HG02610 (cell line): ENCODE measurements at regions not wholly inside any gene's neighbourhood (a gene's known extent, or its start where the extent isn't known, plus 50 kb on each side); places are given as distances from the start of the nearest gene placed in this dataset.
"Not testable (repeated sequence)": the region's sequence is repeated elsewhere in the genome, so short reads cannot be mapped to it uniquely, and the experiment has no call there.

Experiments
- ATAC-seq: cut with Tn5 transposase; IDR thresholded peaks from one replicate; pipeline ENCODE4 v1.9.1; 2021; ENCODE audit warnings: mild to moderate bottlenecking, moderate library complexity; ENCODE audit not compliant: unreplicated experiment

- no peak for ATAC-seq
These were observed 428.5 kb downstream of the CD83 start for GRCh38 chr6:14546036-14546435.

GRCh38 chr6:14547284-14547998 is 429.9 kb downstream of the CD83 start:
- no peak for ATAC-seq

DNA sequence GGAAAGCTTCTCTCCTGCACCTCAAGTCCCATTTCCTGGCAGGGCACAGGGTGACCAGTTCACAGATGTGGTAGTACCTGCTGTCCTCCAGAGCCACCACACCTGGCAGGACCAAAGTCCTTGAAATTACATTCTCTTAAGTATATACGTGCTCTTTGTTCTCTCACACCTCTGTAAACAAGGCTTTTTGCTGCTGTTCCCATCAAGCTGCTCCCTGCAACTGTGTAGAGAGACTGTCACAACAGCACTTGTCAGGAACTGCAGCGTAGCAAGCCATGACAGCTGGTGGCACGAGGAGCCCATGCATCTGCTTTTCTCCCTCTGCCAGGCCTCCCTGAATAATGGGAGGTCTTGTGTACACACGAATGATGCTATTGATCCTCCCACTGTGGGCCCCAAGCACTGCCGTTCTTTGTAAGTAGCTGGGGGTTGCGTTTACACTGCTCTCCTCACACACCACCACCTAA is 431.8 kb downstream of the CD83 start:
- no peak for ATAC-seq

DNA sequence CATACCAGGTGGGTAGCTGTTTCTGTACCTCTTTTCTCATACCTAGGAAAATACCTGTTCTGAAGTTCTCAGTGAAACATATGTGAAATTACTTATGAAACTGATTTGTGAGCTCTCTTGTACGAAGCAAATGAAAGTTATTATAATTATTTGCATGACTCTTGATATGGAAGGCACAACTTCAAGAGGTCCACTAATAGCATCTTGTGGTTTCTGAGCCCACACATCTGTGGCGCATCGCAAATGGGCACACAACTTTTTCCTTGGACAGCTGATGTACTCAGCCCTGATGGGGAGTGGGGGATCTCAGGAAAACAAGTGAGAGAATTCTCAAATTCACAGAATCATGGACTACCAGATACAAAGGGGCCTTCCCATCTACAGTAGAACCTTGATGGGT is 432.3 kb downstream of the CD83 start:
- no peak for ATAC-seq

DNA sequence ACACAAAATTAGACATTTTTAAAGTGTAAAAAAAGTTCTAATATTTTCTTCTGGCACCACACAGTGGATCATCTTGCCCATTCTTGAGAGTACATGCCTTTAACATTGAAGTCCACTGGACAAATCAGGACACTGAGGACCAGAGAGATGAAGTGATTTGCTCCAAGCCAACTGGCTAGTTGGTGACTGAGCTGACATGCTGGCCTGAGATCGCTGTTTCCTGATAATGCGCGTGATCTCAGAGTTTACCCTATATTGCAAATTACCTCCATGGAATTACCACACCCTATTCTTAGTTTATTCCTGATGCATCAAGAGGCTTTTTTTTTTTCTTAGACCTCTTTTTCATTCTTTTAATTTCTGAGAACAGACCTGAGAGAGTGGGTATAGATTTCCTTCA is 432.8 kb downstream of the CD83 start:
- no peak for ATAC-seq

GRCh38 chr6:14550822-14551221 is 433.2 kb downstream of the CD83 start:
- ATAC-seq = no peak

DNA sequence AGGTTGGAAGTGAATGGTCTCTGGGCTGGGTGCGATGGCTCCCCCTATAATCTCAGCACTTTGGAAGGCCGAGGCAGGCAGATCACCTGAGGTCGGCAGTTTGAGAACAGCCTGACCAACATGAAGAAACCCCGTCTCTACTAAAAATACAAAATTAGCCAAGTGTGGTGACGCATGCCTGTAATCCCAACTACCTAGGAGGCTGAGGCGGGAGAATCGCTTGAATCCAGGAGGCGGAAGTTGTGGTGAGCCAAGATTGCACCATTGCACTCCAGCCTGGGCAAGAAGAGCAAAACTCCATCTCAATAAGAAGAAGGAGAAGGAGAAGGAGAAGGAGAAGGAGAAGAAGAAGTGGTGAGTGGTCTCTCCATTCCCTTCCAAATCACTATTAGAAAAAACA is 434.0 kb downstream of the CD83 start:
- not testable (repeated sequence) for ATAC-seq

DNA sequence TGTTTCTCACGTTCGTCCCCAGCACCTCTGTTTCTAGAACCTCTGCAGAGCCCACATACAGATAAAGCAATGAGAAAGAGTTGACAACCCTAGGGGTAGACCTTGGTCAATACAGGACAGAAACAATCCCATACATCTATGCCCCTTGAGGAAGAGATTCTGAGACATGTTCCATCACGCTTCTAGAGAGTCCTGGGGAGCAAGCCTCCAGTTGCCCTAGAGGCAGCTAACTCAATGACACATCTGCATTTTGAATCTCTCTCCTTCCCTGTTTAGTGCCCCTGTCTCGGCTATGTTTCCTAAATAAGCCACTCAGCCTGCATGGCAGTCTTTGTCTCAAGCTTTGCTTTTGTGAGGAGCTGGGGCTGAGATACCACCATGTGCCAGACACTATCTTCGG is 435.3 kb downstream of the CD83 start:
- ATAC-seq = no peak

DNA sequence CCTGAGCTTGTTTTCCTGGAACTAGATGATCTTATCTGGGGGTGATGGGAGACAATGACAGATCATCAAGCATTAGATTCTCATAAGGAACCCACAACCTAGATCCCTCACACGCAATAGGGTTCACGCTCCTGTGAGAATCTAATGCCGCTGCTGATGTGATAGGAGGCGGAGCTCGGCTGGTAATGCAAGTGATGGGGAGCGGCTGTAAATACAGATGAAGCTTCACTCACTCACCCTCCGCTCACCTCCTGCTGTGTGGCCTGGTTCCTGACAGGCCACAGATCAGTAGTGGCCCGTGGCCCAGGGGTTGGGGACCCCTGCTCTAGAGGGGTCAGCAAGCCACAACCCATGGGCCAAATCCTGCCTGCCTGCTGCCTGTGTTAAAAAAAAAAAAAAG is 435.9 kb downstream of the CD83 start:
- no peak for ATAC-seq

DNA sequence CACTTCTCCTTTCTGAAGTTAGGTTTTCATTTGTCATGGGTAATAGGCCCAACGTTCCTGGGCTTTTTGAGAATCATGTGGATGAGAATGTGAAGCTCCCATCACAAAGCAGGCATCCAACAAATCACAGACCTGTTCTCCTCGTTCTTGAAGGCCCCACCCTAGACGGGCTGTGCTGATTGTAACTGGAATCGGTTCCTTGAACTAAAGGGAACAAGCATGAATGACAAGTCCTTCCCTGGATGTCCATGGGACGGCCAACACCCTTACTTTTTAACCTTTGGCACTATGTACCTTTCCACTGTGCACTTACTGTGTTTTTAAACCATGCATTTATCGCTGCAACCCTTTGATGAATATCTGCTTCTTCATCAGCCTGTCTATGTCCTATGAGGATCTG is 438.2 kb downstream of the CD83 start:
- no peak for ATAC-seq

- no peak for ATAC-seq
These were observed 442.4 kb downstream of the CD83 start for GRCh38 chr6:14559746-14560536.

- not testable (repeated sequence) for ATAC-seq
These were observed 444.0 kb downstream of the CD83 start for GRCh38 chr6:14561563-14561962.

- ATAC-seq = no peak
These were observed 450.3 kb downstream of the CD83 start for GRCh38 chr6:14567842-14568241.

DNA sequence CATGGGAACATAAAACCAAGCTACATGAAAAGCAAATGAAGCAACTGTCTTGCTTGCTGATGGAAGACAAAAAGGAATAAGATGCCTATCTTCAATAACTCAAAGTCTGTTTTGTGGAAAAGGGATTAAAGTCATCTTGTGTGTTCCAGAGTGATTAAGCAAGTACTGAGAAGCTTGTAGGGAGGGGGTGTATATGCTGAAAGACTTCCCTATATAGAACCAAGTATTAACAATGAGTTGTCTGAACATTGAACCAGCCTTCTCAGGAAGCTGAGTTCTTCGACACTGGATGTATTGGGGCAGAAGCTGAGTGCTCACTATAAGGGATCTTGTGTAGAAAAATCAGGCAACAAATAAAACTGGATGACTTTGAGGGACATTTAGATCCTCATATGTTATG is 451.8 kb downstream of the CD83 start:
- no peak for ATAC-seq

GRCh38 chr6:14569874-14570273 is 452.3 kb downstream of the CD83 start:
- ATAC-seq = not testable (repeated sequence)

GRCh38 chr6:14571001-14571400 is 453.4 kb downstream of the CD83 start:
- ATAC-seq = no peak

DNA sequence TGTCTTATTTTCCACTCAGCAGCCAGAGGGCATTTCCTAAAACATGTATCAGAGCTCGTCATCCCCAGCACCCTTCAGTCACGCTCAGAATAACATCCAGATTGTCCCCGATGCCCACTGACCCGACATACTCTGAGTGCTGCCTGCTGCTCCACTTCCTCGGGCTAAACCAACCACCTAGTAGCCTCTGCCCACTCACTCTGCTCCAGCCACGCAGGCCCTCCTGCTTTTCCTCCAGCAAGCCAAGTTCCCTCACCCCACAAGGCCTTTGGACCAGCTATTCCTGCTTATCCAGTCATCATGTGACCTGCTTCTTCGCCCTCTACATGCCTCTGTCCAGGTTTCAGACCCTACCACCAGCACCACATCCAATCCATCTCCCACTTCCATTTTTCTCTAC is 454.2 kb downstream of the CD83 start:
- ATAC-seq = no peak

DNA sequence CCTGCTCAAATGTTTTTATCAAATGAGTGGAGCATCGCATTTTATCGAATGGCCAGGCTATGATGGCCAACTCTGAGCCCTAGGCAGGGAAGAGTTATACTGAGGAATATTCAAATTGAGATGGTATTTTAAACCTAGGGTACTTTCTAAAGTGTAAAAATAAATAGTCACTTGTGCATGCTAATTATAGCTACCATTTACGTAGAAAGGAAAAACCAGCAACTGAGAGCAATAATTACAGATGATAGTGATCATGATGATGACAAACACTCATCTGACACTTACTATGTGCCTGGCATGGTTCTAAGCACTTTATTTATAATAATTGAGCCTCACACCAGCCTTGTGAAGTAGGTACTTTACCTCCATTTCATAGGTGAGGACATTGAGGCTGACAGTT is 455.7 kb downstream of the CD83 start:
- ATAC-seq = no peak

DNA sequence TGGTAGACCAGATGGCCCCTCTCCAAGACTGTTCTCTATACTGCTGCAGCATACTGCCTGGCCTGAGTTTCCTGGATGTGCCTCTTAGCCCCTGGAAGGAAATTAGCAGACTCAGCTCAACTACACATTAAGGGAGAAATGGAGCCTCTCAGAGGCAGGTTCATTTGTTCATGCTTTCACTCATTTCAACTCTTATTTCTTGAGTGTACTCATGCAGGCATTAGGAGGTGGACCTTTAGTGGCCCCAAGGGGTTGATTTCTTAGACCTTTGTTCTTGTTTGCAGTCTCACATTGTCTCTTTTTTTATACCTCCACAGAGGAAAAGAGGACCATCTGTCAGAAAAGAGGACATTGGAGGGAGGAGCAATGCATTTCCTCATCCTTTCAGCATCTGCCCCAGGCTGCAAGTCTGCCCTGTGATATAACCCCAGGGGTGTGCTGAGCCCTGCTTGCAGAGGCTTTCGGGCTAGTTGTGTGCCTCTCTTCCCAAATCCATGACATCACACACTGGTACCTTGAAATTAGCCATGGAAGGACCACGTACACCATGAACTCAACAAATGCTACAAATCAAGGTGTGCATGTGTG is 456.2 kb downstream of the CD83 start:
- ATAC-seq = no peak

GRCh38 chr6:14575961-14576360 is 458.4 kb downstream of the CD83 start:
- no peak for ATAC-seq

DNA sequence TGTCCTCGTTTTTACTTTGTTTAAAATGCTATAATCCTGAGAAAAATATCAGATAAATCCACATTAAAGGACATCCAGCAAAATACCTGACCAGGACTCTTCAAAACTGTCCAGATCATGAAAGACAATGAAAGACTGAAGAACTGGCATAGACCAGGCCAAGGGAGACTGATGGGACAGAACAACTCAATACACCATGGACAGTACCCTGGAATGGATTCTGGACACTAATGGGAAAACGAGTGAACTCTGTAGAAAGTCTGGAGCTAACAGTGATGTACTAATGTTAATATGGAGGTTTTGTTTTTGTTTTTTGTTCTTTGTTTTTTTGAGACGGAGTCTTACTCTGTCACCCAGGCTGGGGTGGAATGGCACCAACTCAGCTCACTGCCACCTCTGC is 461.4 kb downstream of the CD83 start:
- ATAC-seq = no peak

- no peak for ATAC-seq
These were observed 465.2 kb downstream of the CD83 start for GRCh38 chr6:14582749-14583148.
